Body of pancreas (tissue), 4 donors: ENCODE measurements at regions not wholly inside any gene's neighbourhood (a gene's known extent, or its start where the extent isn't known, plus 50 kb on each side); places are given as distances from the start of the nearest gene placed in this dataset.

Experiments used
- ATAC-seq: fragments of 150-250 bp; one replicate; pipeline ENCODE4 v1.9.1; 2016
- DNase-seq, 4 donors: peaks; one replicate each; pipeline ENCODE4 v3.0.0-alpha.2; 2019
- H3K27ac ChIP-seq, 4 donors: fragments of 200-600 bp; sonication (generic); 1 replicate in 3 of 4; 2 replicates in 1 of 4; pipeline versions ENCODE4 v1.5.1 to v1.6.1; 2016 to 2019; ENCODE audit warnings: mild to moderate bottlenecking in 1 of 4, mixed read lengths in 1 of 4, moderate library complexity in 1 of 4
- H3K27me3 ChIP-seq, 2 donors: fragments of 200-600 bp; sonication (generic); one replicate each; pipeline ENCODE4 v1.6.0; 2016; ENCODE audit warnings: mild to moderate bottlenecking in 1 of 2
- H3K36me3 ChIP-seq, 2 donors: fragments of 200-600 bp; sonication (generic); replicated peaks in 1 of 2; 2 replicates each; pipeline ENCODE4 v1.5.1; 2016; ENCODE audit warnings: low read depth in 2 of 2; ENCODE audit not compliant: insufficient read depth in 1 of 2
- H3K4me1 ChIP-seq: fragments of 200-600 bp; sonication (generic); one replicate; pipeline ENCODE4 v1.6.0; 2016
- H3K4me3 ChIP-seq, 2 donors: fragments of 200-600 bp; sonication (generic); 1 replicate in 1 of 2; 2 replicates in 1 of 2; pipeline ENCODE4 v1.5.1; 2016 to 2019
- H3K9me3 ChIP-seq, 3 donors: fragments of 200-600 bp; sonication (generic); 1 replicate in 2 of 3; 2 replicates in 1 of 3; pipeline ENCODE4 v1.5.1; 2016
- POLR2A ChIP-seq, 3 donors: fragments of 450-650 bp; IDR thresholded peaks; one replicate each; pipeline ENCODE4 v1.6.1; 2016; ENCODE audit warnings: antibody characterized with exemption in 3 of 3, mild to moderate bottlenecking in 2 of 3
- WGBS, 2 donors: methylation state at CpG; one replicate each; pipeline ENCODE4 v1.1.5; 2017; 5-methylcytosine and 5-hydroxymethylcytosine counted together
- intact Hi-C: fragments of 100-400 bp; cut with DNase I; formaldehyde crosslinking; loops from one replicate; pipeline ENCODE4 v1.15.1; 2023
- TF ChIP-seq, protein P1 (sequence below), 7 experiments: fragments of 450-650 bp in 4 of 7; fragments of 200-600 bp in 3 of 7; sonication (generic) in 3 of 7; IDR thresholded peaks; one replicate each; pipeline ENCODE4 v1.5.1; 2016 to 2019; ENCODE audit warnings: antibody characterized with exemption in 7 of 7

DNA sequence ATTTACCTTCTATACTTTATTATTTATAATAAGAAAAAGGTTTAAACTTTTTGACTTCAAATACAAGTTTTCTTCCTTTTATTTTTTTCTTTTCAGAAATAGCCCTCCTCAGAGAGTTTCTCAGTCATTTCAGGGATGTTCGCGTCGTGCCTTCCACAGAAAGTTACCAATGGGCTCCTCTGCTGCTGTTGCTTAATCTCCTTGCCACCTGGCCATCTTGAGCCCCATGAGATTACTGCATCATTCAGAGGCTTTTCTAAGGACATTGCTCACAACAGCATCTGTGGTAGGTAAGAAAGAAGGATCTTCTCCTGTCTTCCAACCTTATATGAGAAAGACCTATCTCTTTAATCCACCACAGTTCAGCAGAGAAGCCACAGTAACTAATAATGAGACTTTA, 1361.9 kb upstream of the ADGRL3 start:
- intact Hi-C loops: no loop called here
- Histone ChIP-seq H3K4me1 (no peaks in the 10 kb centered on the region), H3K36me3 (no peaks in the 10 kb centered on the region), H3K27me3 (no peaks in the 10 kb centered on the region), H3K27ac (no peak overlapping the region), H3K4me3 (no peak overlapping the region), H3K9me3 (no peaks in the 10 kb centered on the region)
- 85 to 93% methylated on average over 3 of the region's 3 CpGs for WGBS, 2 donors
- no peak for DNase-seq
- no peak for TF ChIP-seq POLR2A (IDR thresholded peaks at IDR 0.05)
- TF ChIP-seq, protein P1, sequence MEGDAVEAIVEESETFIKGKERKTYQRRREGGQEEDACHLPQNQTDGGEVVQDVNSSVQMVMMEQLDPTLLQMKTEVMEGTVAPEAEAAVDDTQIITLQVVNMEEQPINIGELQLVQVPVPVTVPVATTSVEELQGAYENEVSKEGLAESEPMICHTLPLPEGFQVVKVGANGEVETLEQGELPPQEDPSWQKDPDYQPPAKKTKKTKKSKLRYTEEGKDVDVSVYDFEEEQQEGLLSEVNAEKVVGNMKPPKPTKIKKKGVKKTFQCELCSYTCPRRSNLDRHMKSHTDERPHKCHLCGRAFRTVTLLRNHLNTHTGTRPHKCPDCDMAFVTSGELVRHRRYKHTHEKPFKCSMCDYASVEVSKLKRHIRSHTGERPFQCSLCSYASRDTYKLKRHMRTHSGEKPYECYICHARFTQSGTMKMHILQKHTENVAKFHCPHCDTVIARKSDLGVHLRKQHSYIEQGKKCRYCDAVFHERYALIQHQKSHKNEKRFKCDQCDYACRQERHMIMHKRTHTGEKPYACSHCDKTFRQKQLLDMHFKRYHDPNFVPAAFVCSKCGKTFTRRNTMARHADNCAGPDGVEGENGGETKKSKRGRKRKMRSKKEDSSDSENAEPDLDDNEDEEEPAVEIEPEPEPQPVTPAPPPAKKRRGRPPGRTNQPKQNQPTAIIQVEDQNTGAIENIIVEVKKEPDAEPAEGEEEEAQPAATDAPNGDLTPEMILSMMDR (IDR thresholded peaks at IDR 0.05): no peak
- no peak for ATAC-seq

DNA sequence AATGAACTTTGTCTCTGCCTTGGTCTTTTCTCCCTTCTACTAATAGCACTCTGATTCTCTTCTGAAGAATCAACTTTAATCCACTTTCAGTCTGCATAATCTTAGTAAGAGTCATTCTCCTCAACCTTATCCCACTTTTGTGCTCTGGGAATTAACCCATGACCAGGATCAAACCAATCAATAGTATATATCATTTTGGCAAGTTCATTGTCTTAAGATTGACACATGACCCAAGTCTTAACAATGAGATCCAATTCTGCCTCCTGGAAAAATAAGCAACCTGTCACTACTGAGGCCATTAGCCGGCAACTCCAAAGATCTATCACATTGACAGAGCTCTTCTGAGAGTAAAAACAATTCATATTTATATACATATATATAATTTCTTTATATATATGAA, 1358.4 kb upstream of the ADGRL3 start:
- Histone ChIP-seq H3K36me3 (no peaks in the 10 kb centered on the region), H3K4me1 (no peaks in the 10 kb centered on the region), H3K4me3 (no peak overlapping the region), H3K27ac (no peak overlapping the region), H3K9me3 (no peaks in the 10 kb centered on the region), H3K27me3 (no peaks in the 10 kb centered on the region)
- no peak for TF ChIP-seq POLR2A (IDR thresholded peaks at IDR 0.05)
- TF ChIP-seq, protein P1 (IDR thresholded peaks at IDR 0.05): no peak
- DNase-seq: no peak
- WGBS, 2 donors: 20 to 28% methylated on average over 1 of the region's 1 CpG
- intact Hi-C loops: no loop called here
- ATAC-seq: no peak

DNA sequence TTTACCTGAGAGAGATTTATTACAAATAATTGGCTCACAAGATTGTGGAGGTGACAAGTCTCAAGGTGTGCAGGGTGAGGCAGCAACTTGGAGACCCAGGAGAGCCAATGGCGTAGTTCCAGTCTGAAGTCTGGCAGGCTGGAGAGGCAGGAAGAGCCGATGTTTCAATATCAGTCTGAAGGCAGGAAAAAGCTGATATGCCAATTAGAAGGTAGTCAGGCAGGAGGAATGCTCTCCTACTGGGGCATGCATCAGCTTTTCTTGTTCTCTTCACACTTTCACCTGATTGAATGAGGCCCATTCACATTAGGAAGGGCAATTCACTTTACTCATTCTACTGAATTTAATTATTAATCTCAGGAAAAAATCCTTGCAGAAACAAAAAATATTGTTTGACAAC, 1351.7 kb upstream of the ADGRL3 start:
- Histone ChIP-seq H3K27me3 (no peaks in the 10 kb centered on the region), H3K27ac (no peak overlapping the region), H3K36me3 (no peaks in the 10 kb centered on the region), H3K9me3 (no peaks in the 10 kb centered on the region), H3K4me3 (no peak overlapping the region), H3K4me1 (no peaks in the 10 kb centered on the region)
- intact Hi-C loops: no loop called here
- WGBS, 2 donors: 55 to 60% methylated on average over 2 of the region's 2 CpGs
- DNase-seq (no peak), ATAC-seq (no peak)
- TF ChIP-seq, protein P1 (IDR thresholded peaks at IDR 0.05): no peak
- no peak for TF ChIP-seq POLR2A (IDR thresholded peaks at IDR 0.05)

DNA sequence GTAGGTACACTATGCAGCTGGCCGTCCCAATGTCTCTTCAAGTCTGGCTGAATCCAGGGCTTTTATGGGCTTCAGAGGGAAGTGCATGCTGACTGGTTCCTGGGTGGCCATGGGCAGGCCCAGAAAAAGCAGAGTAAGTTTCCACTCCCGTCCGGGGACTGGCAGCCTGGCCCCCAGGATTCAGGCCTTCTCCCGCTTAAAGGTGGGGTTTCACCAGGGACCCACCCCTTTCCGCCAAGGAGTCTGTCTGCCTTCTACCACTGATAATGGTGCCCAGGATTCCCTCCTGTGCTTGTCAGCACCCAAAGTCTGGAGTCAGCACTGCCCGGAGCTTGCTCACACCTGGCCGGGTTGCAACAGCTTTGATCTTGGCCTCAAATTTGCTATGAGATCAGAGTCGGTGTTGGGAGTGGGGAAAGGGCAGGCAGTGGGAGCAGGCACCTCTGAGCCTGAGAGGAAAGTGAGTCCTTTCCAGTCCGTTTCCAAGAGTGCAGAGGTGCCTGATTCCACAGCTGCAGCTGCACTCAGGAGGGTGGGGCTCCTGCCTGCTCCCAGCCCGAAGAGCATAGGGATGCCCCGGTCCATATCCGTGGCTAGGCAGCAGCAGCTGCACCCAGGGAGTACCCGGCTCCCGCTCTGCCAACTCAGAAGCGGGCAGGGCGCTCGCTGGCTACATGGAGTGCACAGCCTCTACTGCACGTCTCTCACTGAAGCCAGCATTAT, 1344.3 kb upstream of the ADGRL3 start:
- no peak for ATAC-seq
- intact Hi-C loops: no loop called here
- 77 to 81% methylated on average over 9 to 18 of the region's 18 CpGs for WGBS, 2 donors

More for the DNA sequence above, 1344.3 kb upstream of the ADGRL3 start:
- Histone ChIP-seq H3K27ac (no peak overlapping the region), H3K36me3 (no peaks in the 10 kb centered on the region), H3K27me3 (no peaks in the 10 kb centered on the region), H3K4me1 (no peaks in the 10 kb centered on the region), H3K9me3 (no peaks in the 10 kb centered on the region), H3K4me3 (no peak overlapping the region)
- DNase-seq: no peak
- TF ChIP-seq, protein P1 (IDR thresholded peaks at IDR 0.05): no peak
- TF ChIP-seq POLR2A (IDR thresholded peaks at IDR 0.05): no peak
